GM12864 (cell line): ENCODE measurements at regions not wholly inside any gene's neighbourhood (a gene's known extent, or its start where the extent isn't known, plus 50 kb on each side); places are given as distances from the start of the nearest gene placed in this dataset.

Source experiments
- DNase-seq: peaks from one replicate; pipeline ENCODE4 v3.0.0-alpha.2; 2011; ENCODE audit warnings: low read depth
- H3K4me3 ChIP-seq: 2 replicates; pipeline ENCODE4 v1.5.1; 2011; ENCODE audit warnings: mild to moderate bottlenecking, low read depth, low read length, control low read depth
- CTCF ChIP-seq: IDR thresholded peaks from 2 replicates; pipeline ENCODE4 v1.5.1; 2011; ENCODE audit warnings: low read depth, mild to moderate bottlenecking, moderate library complexity, low read length, control low read depth, inconsistent platforms; ENCODE audit errors: missing control alignments

GRCh38 chr4:156102411-156102810 is 148.7 kb upstream of the CTSO start:
- no peak for DNase-seq
- TF ChIP-seq CTCF = no peak
- no peak overlapping the region for H3K4me3 ChIP-seq

GRCh38 chr4:156101571-156101970 is 147.9 kb upstream of the CTSO start:
- no peak for DNase-seq
- H3K4me3 ChIP-seq = no peak overlapping the region

DNA sequence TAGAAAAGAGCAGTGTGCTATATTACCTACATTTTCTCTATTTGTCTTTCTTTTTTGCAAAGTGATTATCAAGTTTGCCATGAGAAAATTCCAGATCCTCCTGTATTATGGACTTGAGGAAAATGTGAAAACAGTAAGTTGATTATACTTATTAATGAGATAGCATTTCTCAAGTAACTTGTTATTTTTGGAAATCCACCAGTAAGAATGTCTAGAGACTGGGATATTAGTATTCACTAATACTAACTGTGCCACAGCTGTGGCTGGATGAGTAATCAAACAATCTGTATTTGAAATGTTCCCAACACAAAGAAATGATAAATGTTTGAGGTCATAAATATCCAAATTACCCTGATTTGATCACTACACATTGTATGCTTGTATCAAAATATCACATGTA is 147.0 kb upstream of the CTSO start:
- no peak for TF ChIP-seq CTCF
- no peak for DNase-seq
- no peak overlapping the region for H3K4me3 ChIP-seq

More at GRCh38 chr4:156101571-156101970, 147.9 kb upstream of the CTSO start:
- TF ChIP-seq CTCF = no peak

DNA sequence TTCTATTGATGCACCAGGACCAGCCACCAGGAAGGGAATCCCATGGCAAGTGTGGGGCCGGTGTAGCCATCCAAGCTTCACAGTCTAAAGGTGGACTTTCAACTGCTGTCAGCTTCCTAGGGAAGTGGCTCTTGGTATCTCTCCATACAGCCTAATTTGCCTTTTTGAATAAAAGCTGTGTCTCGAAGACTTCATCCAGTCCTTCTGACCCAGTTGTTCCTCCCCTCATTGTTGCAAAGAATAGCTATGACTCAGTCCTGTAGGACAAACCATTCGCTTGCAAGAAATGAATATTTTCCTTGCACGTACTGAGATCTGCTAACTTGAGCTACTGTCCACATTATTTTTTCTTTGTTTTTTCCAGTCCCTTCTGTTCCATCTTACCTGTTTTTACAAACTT is 145.1 kb upstream of the CTSO start:
- TF ChIP-seq CTCF = no peak
- H3K4me3 ChIP-seq = no peak overlapping the region
- DNase-seq = no peak

- no peak for DNase-seq
- TF ChIP-seq CTCF = no peak
- H3K4me3 ChIP-seq = no peak overlapping the region
These were observed 131.4 kb upstream of the CTSO start for GRCh38 chr4:156085100-156085499.

- no peak for TF ChIP-seq CTCF
- no peak overlapping the region for H3K4me3 ChIP-seq
- no peak for DNase-seq
These were observed 130.7 kb upstream of the CTSO start for GRCh38 chr4:156084373-156084772.

- H3K4me3 ChIP-seq = no peak overlapping the region
- no peak for TF ChIP-seq CTCF
- DNase-seq = no peak
These were observed 120.3 kb upstream of the CTSO start for GRCh38 chr4:156073976-156074375.
